ENCODE measurements at regions not wholly inside any gene's neighbourhood (a gene's known extent, or its start where the extent isn't known, plus 50 kb on each side); places are given as distances from the start of the nearest gene placed in this dataset.

DNA sequence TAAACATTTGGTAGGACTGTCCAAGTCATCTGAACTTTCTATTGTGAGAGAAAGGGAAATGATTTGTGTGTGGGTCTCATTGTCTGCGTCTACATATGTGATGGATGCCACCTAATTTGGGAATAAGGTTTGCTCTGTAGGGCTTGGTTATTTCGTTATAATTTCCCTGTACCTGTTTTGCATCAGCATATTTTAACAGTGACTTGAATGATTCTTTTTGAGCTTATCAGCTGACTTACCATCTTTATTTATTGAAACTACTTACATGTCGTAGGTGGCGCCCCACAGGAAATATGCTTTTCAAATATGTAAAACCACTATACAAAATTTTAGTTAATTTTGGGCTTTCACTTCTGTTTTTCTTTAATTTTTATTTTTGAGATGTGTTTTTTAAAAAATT is 56.5 kb upstream of the BCAT1 start:
- DNase-seq = no peak

DNA sequence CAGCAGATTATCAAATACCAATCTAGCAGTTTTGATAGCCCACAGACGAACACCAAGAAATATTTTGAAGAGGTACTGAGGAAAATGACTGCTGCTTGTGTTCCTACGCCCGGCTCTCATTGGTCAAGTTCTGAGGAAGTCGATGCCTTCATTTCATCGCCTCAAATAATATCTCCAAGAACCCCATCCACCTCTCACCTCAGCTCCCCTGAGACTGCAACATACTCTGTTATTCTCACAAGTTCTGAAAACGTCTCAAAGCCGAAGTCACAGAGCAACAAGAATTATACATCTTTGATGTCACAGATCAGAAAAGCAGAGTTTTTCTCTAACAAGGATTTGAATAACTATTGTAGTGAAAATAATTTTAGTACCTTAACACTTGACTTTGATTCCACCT is 55.5 kb upstream of the BCAT1 start:
- no peak for DNase-seq

DNA sequence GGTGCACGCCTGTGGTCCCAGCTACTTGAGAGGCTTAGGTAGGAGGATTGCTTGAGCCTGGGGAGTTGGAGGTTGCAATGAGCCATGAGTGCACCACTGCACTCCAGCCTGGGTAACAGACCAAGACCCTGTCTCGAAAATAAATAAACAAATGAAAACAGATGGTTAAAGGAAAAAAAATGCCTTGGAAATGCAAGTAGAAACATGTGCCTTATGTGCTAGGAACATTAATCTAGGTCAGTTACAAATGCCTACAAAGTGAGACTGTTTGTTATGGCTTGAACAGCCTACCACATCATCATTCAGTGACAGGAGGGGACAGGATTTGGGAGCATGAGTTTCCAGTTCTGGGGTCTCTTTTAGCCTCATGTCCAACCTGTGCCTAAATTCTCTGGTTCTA is 52.4 kb upstream of the BCAT1 start:
- no peak for DNase-seq
